Caco-2 (cell line): ENCODE measurements at regions not wholly inside any gene's neighbourhood (a gene's known extent, or its start where the extent isn't known, plus 50 kb on each side); places are given as distances from the start of the nearest gene placed in this dataset.

Experiments
- BruUV-seq: library from RNA; stranded (reverse); fragments of 400-500 nt; replicated peaks from 2 replicates; lab custom pipeline; 2021; lab: Mats Ljungman, UMichigan
- CTCF ChIA-PET: fragments of 300-600 bp; sonication (Branson Sonifier 250); formaldehyde crosslinking; loops from one replicate; lab custom pipeline; 2022; ENCODE audit warnings: antibody characterized with exemption; lab: Charles Lee
- POLR2A ChIA-PET: fragments of 300-600 bp; sonication (Branson Sonifier 250); formaldehyde crosslinking; loops from one replicate; lab custom pipeline; 2022; ENCODE audit warnings: antibody characterized with exemption; lab: Charles Lee
- DNase-seq, 2 experiments: peaks; one replicate each; pipeline versions ENCODE4 v3.0.0 to v3.0.0-alpha.2; 2020 to 2022
- H3K27me3 ChIP-seq: replicated peaks from 2 replicates; pipeline ENCODE4 v1.6.0; 2011; ENCODE audit warnings: low read length; ENCODE audit not compliant: control insufficient read depth, insufficient read depth
- H3K36me3 ChIP-seq: 2 replicates; pipeline ENCODE4 v1.5.1; 2011; ENCODE audit warnings: low read length; ENCODE audit not compliant: control insufficient read depth, insufficient read depth
- H3K4me1 ChIP-seq: fragments of 250-450 bp; sonication (Bioruptor Pico); 2 replicates; pipeline ENCODE4 v1.5.1; 2020; ENCODE audit warnings: mild to moderate bottlenecking
- H3K4me3 ChIP-seq: 2 replicates; pipeline ENCODE4 v1.5.1; 2011; ENCODE audit warnings: low read depth, mild to moderate bottlenecking, control low read depth, low read length
- H3K9me3 ChIP-seq: fragments of 250-450 bp; sonication (Bioruptor Pico); 2 replicates; pipeline ENCODE4 v1.5.1; 2020; ENCODE audit warnings: mild to moderate bottlenecking, moderate library complexity
- H3K27ac Mint-ChIP-seq: one replicate; pipeline ENCODE4 v1.8.0; 2022; ENCODE audit warnings: mixed read lengths; ENCODE audit not compliant: unreplicated experiment
- H3K27me3 Mint-ChIP-seq: one replicate; pipeline ENCODE4 v1.8.0; 2022; ENCODE audit warnings: mixed read lengths; ENCODE audit not compliant: insufficient read depth, unreplicated experiment
- H3K36me3 Mint-ChIP-seq: one replicate; pipeline ENCODE4 v1.8.0; 2022; ENCODE audit warnings: mild to moderate bottlenecking, mixed read lengths; ENCODE audit not compliant: insufficient read depth, unreplicated experiment
- H3K4me1 Mint-ChIP-seq: one replicate; pipeline ENCODE4 v1.8.0; 2022; ENCODE audit warnings: low read depth, mixed read lengths; ENCODE audit not compliant: unreplicated experiment
- H3K4me3 Mint-ChIP-seq: one replicate; pipeline ENCODE4 v1.8.0; 2022; ENCODE audit warnings: mild to moderate bottlenecking, moderate library complexity, mixed read lengths; ENCODE audit not compliant: unreplicated experiment
- H3K9me3 Mint-ChIP-seq: one replicate; pipeline ENCODE4 v1.8.0; 2022; ENCODE audit warnings: mixed read lengths; ENCODE audit not compliant: unreplicated experiment
- intact Hi-C: fragments of 100-400 bp; cut with micrococcal nuclease; formaldehyde crosslinking; loops from one replicate; pipeline ENCODE4 v1.10.0; 2022; ENCODE audit not compliant: unreplicated experiment
- TF ChIP-seq, protein P1 (sequence below), 2 experiments: fragments of 200-600 bp in 1 of 2; IDR thresholded peaks; 1 replicate in 1 of 2; 2 replicates in 1 of 2; pipeline versions ENCODE4 v1.5.1 to v1.8.0; 2011 to 2022; ENCODE audit warnings: antibody characterized with exemption in 1 of 2, control low read depth in 1 of 2, inconsistent platforms in 1 of 2, low read depth in 1 of 2, low read length in 1 of 2, mild to moderate bottlenecking in 1 of 2, moderate library complexity in 1 of 2; ENCODE audit not compliant: insufficient read depth in 1 of 2, severe bottlenecking in 1 of 2, unreplicated experiment in 1 of 2

DNA sequence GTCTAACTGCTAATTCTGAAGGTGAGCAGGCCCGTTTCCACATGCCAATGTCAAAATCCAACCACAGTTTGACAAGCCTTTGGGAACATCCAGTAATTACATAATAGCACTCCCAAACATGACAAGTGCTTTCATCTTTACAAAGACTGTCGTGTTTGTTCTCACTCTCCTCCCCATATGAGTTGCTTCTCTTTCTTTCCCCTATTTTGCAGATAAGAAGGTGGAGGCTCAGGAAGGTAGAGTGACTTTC is 55.9 kb upstream of the CD44 start:
- Mint-ChIP-seq H3K27ac (no peak overlapping the region), H3K4me3 (no peak overlapping the region), H3K36me3 (no peaks in the 10 kb centered on the region), H3K27me3 (no peaks in the 10 kb centered on the region), H3K4me1 (no peaks in the 10 kb centered on the region), H3K9me3 (no peaks in the 10 kb centered on the region)
- H3K36me3 ChIP-seq = no peaks in the 10 kb centered on the region
- BruUV-seq = no TSS peak
- POLR2A ChIA-PET = no interaction called here
- no peaks in the 10 kb centered on the region for H3K9me3 ChIP-seq
- no peaks in the 10 kb centered on the region; the same call in 1 of the 2 replicates for H3K4me1 ChIP-seq
- H3K27me3 ChIP-seq = no peaks in the 10 kb centered on the region
- intact Hi-C loops = no loop called here
- CTCF ChIA-PET = no interaction called here
- H3K4me3 ChIP-seq = no peak overlapping the region
- TF ChIP-seq, protein P1, sequence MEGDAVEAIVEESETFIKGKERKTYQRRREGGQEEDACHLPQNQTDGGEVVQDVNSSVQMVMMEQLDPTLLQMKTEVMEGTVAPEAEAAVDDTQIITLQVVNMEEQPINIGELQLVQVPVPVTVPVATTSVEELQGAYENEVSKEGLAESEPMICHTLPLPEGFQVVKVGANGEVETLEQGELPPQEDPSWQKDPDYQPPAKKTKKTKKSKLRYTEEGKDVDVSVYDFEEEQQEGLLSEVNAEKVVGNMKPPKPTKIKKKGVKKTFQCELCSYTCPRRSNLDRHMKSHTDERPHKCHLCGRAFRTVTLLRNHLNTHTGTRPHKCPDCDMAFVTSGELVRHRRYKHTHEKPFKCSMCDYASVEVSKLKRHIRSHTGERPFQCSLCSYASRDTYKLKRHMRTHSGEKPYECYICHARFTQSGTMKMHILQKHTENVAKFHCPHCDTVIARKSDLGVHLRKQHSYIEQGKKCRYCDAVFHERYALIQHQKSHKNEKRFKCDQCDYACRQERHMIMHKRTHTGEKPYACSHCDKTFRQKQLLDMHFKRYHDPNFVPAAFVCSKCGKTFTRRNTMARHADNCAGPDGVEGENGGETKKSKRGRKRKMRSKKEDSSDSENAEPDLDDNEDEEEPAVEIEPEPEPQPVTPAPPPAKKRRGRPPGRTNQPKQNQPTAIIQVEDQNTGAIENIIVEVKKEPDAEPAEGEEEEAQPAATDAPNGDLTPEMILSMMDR (IDR thresholded peaks at IDR 0.05; ENCODE audit: insufficient read depth in 1 of 2, low read depth in 1 of 2, low read length in 1 of 2, severe bottlenecking in 1 of 2, unreplicated experiment in 1 of 2) = no peak
- no peak for DNase-seq

DNA sequence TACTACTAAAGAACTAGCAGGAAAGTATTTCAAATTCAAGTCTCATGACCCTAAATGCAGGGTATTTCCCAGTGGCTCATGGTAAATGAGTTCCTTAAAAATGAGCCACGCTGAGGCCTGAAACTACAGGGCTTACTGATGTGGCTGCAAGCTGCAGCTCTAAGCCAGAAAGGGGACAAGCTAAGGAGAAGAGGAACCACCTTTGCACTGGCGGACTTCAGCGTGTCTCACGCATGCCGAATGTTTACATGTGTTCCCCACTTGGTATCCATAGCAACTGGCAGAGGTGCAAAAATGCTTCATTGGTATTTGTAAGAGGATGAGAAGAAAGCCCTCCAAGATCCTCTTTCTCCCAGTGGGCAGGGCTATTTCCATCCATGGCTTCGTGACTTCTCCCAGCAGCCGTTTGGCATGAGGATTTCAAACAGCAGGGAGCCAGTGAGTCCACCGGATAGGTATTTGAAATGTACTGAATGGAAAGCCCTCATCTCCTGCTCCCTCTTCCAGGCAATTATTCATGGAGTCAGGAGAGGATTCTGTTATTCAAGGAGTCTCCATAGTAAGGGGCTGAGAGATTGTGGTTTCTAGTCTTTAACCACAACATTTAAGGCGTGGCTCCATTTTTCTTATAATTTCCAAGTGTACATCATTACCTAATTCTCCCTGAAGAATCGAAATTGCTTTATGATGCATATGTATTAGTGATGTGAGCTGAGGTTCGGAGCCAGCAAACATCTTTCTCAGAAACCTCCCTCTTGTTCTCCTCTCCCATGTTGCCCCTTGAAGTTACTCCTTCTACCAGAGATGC is 55.3 kb upstream of the CD44 start:
- H3K9me3 Mint-ChIP-seq = no peaks in the 10 kb centered on the region
- H3K27me3 Mint-ChIP-seq = no peaks in the 10 kb centered on the region
- no peak overlapping the region for H3K4me3 Mint-ChIP-seq
- no TSS peak for BruUV-seq
- Histone ChIP-seq H3K4me3 (no peak overlapping the region), H3K4me1 (no peaks in the 10 kb centered on the region; the same call in 1 of the 2 replicates), H3K27me3 (no peaks in the 10 kb centered on the region), H3K36me3 (no peaks in the 10 kb centered on the region), H3K9me3 (0 out of 2 replicates have a peak, but pooled peaks cover 2% of the 10 kb centered on the region)
- CTCF ChIA-PET = no interaction called here
- no peak for DNase-seq
- POLR2A ChIA-PET = no interaction called here
- TF ChIP-seq, protein P1 (IDR thresholded peaks at IDR 0.05; ENCODE audit: insufficient read depth in 1 of 2, low read depth in 1 of 2, low read length in 1 of 2, severe bottlenecking in 1 of 2, unreplicated experiment in 1 of 2) = no peak
- intact Hi-C loops = no loop called here
- H3K36me3 Mint-ChIP-seq = no peaks in the 10 kb centered on the region
- H3K27ac Mint-ChIP-seq = no peak overlapping the region
- H3K4me1 Mint-ChIP-seq = no peaks in the 10 kb centered on the region

DNA sequence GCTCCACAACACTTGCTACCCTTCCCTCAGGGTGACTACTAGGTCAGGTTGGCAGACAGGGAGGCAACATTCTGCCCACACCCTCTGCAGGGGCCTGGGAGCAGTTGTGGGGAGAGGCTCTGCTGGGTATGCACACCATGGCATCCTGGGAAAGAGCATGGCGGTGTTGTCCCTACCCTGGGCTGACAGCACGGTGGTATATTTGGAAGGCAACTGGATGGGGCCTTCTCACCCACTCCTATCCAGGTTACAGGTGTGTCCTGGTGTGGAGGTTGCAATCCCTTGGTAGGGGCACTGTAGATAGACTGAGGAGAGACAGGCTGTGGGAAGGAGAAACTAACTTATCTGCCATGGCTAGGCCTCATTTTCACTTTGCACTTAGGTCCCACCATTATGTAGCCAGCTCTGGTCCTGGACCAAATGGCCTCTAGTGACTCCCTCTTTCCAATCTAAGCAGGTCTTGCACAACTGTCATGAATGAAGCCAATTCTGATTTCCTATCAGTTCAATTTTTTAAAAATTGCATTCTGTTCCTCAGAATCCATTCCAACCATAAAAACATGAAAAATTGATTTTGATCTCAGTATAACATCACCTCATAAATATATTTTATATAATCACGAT is 54.0 kb upstream of the CD44 start:
- CTCF ChIA-PET = no interaction called here
- BruUV-seq = no TSS peak
- Histone ChIP-seq H3K4me1 (no peaks in the 10 kb centered on the region; the same call in 1 of the 2 replicates), H3K4me3 (no peak overlapping the region), H3K9me3 (0 out of 2 replicates have a peak, but pooled peaks cover 2% of the 10 kb centered on the region), H3K36me3 (no peaks in the 10 kb centered on the region), H3K27me3 (no peaks in the 10 kb centered on the region)
- Mint-ChIP-seq H3K27me3 (no peaks in the 10 kb centered on the region), H3K9me3 (no peaks in the 10 kb centered on the region), H3K4me1 (no peaks in the 10 kb centered on the region), H3K27ac (no peak overlapping the region), H3K4me3 (no peak overlapping the region), H3K36me3 (no peaks in the 10 kb centered on the region)
- intact Hi-C loops = no loop called here
- POLR2A ChIA-PET = no interaction called here
- TF ChIP-seq, protein P1 (IDR thresholded peaks at IDR 0.05; ENCODE audit: insufficient read depth in 1 of 2, low read depth in 1 of 2, low read length in 1 of 2, severe bottlenecking in 1 of 2, unreplicated experiment in 1 of 2) = no peak
- DNase-seq = no peak
